ENCODE measurements at regions not wholly inside any gene's neighbourhood (a gene's known extent, or its start where the extent isn't known, plus 50 kb on each side); places are given as distances from the start of the nearest gene placed in this dataset.
"Not testable (repeated sequence)": the region's sequence is repeated elsewhere in the genome, so short reads cannot be mapped to it uniquely, and the experiment has no call there.

DNA sequence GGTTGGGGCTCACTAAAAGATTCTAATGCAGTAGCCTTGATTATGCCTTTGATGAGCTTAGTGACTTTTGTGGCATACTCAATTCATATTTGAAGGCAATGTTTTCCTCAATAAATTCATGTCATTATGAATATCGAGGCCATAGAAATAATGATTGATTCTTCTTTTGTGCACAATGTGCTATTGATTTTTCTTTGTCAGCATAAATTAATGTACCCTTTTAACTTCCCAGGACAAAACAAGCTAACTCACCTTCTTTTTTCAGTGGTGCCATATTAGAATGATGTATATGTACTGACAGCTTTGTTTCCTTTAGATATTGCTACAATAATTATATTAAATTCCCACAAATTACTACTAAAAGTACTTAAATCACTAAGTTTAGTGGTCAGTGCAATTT lies 484.3 kb upstream of the HS3ST5 start:
- no peak overlapping the region for H3K4me3 ChIP-seq (ENCODE audit: low read length)
- no peak for TF ChIP-seq ZNF274 (IDR thresholded peaks at IDR 0.05; ENCODE audit: low read depth, low read length)

DNA sequence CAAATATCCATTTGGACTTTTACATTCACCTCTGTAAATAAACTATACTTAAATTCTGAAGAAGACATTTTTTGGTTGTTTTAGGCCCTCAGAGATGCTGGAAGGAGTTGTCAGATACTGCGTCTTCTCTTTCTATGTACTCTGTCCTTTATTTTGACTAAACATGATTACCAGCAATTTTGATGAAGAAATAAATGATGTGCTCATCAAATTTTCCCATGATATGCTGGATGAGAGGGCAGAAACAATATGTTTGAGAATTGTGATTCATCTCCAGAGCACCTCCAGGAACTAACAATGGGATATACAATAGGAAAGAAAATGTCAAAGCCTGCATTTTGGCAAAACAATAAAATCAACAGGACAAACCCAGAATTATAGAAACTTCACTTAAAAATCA lies 481.6 kb upstream of the HS3ST5 start:
- H3K4me3 ChIP-seq (ENCODE audit: low read length): no peak overlapping the region
- TF ChIP-seq ZNF274 (IDR thresholded peaks at IDR 0.05; ENCODE audit: low read depth, low read length): no peak

DNA sequence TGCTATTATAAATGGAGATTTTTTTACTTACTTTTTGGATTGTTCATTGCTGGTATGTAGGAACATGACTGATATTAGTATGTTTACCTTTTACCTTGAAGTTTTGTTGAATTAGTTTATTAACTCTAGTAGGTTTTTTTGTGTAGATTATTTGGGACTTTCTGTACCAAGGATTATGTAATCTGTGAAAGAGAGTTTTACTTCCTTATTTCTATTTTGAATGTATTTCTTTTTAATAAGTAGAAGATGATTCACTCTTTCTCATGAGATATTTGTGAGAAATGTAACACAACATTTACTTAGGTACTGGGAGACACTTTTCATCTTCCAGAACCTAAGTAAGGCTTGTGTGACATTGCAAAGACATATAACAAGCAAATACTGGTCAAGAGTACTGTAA lies 473.9 kb upstream of the HS3ST5 start:
- no peak for TF ChIP-seq ZNF274 (IDR thresholded peaks at IDR 0.05; ENCODE audit: low read depth, low read length)
- H3K4me3 ChIP-seq (ENCODE audit: low read length): no peak overlapping the region

DNA sequence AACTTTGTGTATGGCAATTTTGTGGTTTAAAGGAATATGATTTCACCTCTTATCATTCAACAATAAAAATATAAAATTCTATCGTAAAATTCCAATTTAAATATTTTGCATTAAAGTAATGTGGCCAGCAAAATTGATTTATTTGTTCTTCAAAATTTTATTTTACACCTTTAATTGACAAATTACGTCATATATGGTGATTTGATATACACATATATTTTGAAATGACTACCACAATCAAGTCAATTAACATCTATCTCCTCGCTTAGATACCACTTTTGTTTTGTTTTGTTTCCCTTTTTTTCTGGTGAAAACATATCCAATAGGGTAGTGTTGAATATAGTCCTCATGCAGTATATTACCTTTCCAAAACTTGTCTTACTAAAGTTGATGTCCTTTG lies 467.6 kb upstream of the HS3ST5 start:
- no peak overlapping the region for H3K4me3 ChIP-seq (ENCODE audit: low read length)
- TF ChIP-seq ZNF274 (IDR thresholded peaks at IDR 0.05; ENCODE audit: low read depth, low read length): no peak

DNA sequence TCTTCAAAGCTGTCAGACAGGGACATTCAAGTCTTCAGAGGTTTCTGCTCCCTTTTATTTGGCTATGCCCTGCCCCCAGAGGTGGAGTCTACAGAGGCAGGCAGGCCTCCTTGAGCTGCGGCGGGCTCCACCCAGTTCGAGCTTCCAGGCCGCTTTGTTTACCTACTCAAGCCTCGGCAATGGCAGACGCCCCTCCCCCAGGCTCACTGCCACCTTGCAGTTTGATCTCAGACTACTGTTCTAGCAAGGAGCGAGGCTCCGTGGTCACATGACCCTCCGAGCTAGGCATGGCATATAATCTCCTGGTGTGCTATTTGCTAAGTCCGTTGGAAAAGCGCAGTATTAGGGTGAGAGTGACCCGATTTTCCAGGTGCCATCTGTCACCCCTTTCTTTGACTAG lies 462.6 kb upstream of the HS3ST5 start:
- H3K4me3 ChIP-seq (ENCODE audit: low read length): not testable (repeated sequence)

DNA sequence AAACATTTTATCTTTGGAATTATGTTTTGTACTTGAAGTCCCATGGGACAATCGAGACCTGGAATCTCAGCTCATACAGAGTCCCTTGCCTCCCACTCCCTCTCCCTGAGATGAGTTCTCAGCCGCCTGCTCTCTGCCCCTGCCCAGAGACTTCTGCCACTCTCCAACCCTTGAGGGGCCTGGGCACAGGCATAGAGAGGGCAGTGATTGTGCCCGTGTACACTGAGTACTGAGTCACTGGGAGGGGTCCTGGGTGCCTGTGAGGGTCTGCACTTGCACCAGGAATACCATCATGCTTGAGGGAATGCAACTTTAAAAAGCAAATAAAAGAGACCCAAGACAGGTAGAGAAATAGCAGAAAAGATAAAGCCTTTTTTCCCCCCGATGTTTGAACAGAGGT lies 453.8 kb upstream of the HS3ST5 start:
- no peak for TF ChIP-seq ZNF274 (IDR thresholded peaks at IDR 0.05; ENCODE audit: low read depth, low read length)
- H3K4me3 ChIP-seq (ENCODE audit: low read length): no peak overlapping the region

DNA sequence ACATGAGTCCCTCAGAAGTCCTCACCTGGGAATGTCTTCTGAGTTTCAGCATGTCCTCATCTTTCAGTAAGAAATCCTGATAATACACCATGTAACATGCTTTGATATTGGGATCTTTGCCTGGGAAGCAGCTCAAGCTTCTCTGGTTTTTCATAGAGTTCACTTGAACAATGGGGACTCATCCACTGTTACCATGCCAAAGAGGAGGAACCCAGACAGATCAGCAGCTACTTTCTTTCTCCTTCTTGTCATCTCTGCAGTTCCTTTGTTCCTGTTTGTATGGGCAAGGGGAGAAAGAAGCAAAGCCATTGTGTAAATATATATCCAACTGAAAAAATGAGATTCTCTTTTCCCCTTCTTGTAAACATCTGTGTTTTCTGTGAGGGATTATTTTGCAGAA lies 450.6 kb upstream of the HS3ST5 start:
- H3K4me3 ChIP-seq (ENCODE audit: low read length): no peak overlapping the region
- no peak for TF ChIP-seq ZNF274 (IDR thresholded peaks at IDR 0.05; ENCODE audit: low read depth, low read length)

DNA sequence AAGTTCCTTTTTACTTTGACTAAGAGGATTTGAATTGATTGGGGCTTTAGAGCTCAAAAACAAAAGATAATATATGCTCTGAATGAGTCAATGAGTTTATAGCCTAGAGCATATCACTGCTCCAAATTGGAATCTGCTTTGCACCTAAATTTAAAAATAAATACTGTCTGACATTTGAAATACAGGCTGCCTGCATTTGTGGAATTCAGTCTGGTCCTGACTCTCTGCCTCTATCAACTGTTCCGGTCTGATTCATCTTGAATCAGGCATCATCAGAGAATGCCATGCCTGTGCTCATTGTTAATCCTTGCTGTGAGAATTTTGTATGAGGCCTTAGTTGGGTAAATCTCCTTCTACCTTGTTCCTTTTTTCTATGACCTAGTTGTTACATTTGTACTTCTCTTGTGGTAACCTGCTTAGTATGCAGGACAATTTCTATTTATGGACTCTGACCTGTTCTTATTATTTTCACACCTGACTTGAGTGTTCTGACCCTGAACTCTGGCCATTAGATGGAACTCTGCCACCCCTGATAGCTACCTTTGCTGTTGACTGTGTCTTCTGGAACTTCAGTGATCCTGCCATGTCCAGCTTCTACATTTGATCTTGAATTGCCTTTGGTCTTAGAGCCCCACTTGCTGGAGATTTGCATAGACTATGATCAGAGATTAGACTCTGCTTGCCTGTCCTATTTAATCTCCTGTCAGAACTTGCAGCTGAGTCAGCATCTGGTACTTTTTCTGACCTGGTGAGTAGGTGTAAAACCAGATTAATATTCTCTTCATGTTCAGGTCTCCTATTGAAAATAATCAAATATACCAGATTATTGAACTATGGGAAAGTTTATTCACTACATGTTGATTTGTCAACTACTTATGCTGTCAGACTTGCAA lies 442.7 kb upstream of the HS3ST5 start:
- H3K4me3 ChIP-seq (ENCODE audit: low read length): no peak overlapping the region

DNA sequence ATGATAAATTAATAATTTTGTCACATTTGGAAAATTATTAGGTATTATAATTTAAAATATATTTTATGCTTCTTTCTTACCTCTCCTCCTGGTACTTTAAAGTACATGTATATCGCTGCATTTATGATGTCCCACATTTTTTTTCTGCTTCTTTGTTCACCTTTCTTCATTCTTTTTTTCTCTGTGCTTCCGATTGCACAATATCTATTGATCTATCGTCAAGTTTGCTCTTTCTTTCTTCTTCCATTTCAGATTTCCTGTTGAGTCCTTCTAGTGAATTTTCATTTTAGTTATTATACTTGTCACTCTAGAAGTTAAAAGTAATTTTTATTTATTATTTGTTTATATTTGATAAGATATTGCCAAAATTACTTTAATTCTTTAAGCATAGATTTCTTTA lies 441.0 kb upstream of the HS3ST5 start:
- no peak overlapping the region for H3K4me3 ChIP-seq (ENCODE audit: low read length)
- TF ChIP-seq ZNF274 (IDR thresholded peaks at IDR 0.05; ENCODE audit: low read depth, low read length): no peak

More for the DNA sequence above, 442.7 kb upstream of the HS3ST5 start:
- TF ChIP-seq ZNF274 (IDR thresholded peaks at IDR 0.05; ENCODE audit: low read depth, low read length): no peak

DNA sequence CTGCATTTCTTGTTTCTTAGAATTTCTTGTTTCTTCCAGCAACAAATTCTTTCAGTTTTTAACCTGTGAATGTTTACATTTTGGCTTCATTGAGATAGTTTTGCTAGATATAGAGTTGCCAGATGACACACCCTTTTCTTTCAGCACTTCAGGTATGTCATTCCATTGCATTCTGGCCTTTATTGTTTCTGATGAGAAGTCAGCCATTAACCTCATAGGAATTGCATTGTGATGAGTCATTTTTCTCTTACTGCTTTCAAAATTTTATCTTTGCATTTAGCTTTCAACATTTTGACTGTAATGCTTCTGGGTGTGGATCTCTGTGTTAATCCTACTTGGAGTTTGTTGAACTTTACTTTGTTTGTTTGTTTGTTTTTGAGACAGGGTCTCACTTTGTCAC lies 440.3 kb upstream of the HS3ST5 start:
- no peak for TF ChIP-seq ZNF274 (IDR thresholded peaks at IDR 0.05; ENCODE audit: low read depth, low read length)
- H3K4me3 ChIP-seq (ENCODE audit: low read length): no peak overlapping the region

DNA sequence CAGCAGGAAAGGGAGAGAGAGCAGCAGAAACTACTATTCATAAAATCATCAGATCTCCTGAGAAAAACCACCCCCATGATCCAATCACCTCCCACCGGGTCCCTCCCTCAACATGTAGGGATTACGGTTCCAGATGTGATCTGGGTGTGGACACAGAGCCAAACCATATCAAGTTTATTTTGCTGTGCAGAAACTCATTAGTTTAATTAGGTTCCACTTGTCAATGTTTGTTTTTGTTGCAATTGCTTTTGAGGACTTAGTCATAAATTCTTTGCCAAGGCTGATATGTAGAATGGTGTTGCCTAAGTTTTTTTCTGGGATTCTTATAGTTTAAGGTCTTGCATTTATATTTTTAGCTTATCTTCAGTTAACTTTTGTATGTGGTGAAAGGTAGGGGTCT lies 422.0 kb upstream of the HS3ST5 start:
- no peak for TF ChIP-seq ZNF274 (IDR thresholded peaks at IDR 0.05; ENCODE audit: low read depth, low read length)
- no peak overlapping the region for H3K4me3 ChIP-seq (ENCODE audit: low read length)

DNA sequence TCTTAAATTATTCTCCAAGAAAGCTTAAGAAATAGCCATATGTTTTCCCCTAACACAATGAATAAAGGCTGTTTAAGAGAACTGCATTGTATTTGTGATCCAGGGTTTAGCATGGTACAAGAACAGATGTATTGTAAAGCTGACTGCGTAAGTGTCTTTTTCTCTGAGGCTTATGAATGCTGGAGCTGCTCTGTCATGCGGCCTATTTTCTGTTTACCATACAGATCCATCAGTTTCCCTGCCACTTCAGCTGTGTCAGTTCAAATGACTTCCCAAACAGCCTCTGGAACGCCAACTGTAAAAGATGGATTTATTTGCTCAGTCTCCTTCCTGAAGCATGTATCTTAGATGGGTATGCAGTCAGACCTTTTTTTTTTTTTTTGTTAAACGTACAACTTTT lies 419.3 kb upstream of the HS3ST5 start:
- no peak for TF ChIP-seq ZNF274 (IDR thresholded peaks at IDR 0.05; ENCODE audit: low read depth, low read length)
- H3K4me3 ChIP-seq (ENCODE audit: low read length): no peak overlapping the region

DNA sequence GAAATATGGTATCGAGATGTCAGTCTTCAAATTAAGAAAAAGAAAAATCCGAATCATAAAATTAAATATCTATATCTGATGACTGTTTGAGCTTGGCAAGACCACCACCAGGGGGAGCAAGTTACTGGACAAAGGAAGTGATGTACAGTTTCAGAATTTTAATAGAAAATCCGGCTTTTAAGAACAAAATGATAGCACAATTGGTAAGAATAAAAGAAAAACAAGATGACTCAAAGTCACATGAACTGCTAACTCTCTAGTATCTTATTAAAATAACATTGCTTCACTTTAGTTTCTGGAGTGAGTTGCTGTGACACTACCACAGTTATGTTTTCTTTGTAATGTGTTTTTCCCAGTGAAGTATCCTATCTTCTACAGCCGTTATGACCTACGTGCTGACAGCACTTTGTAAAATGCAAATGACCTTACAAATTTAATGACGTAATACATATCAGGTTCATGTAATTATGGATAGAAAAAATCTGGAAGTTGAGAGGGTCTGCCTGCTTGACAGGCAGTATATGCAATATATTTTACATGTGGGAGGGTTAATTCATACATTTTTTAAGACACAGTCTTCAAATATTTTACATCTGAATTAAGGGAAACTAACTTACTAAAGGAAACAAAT lies 405.3 kb upstream of the HS3ST5 start:
- no peak for TF ChIP-seq ZNF274 (IDR thresholded peaks at IDR 0.05; ENCODE audit: low read depth, low read length)
- H3K4me3 ChIP-seq (ENCODE audit: low read length): no peak overlapping the region

DNA sequence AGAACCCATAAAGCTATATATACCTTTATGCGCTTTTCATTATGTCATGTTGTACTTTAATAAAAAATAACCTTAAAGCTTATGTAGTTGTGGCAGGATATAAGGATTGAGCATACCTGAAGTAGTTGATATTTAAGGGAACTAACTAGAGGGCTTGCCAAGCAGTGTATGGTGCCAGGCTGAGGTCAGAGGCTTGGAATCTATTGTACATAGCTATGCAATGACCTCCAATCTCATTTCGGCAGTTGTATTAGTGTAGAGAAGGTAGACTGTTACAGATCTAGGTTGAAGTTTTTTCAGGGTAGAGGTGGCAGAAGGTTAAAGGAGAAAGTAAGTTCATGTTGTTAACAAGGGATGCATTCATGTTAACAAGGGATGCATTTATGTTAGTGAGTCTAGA lies 397.7 kb upstream of the HS3ST5 start:
- no peak overlapping the region for H3K4me3 ChIP-seq (ENCODE audit: low read length)
- no peak for TF ChIP-seq ZNF274 (IDR thresholded peaks at IDR 0.05; ENCODE audit: low read depth, low read length)

DNA sequence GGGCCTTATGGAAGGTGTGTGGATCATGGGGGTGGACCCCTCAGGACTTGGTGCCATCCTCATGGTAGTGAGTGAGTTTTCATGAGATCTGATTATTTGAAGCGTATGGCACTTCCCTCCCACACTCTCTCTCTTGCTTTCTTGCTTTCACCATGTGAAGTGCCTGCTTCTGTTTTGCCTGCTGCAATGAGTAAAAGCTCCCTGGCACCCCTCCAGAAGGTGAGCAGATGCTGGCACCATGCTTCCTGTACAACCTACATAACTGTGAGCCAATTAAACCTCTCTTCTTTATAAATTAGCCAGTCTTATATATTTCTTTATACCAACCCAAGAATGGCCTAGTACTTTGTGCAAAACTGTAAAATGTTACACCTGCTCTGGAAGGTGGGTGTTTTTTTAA lies 396.8 kb upstream of the HS3ST5 start:
- no peak overlapping the region for H3K4me3 ChIP-seq (ENCODE audit: low read length)
- no peak for TF ChIP-seq ZNF274 (IDR thresholded peaks at IDR 0.05; ENCODE audit: low read depth, low read length)
